Panc1 (cell line): ENCODE measurements at regions not wholly inside any gene's neighbourhood (a gene's known extent, or its start where the extent isn't known, plus 50 kb on each side); places are given as distances from the start of the nearest gene placed in this dataset.

Source experiments
- POLR2AphosphoS5 ChIP-seq: IDR thresholded peaks from 2 replicates; pipeline ENCODE4 v1.6.1; 2012; ENCODE audit warnings: mild to moderate bottlenecking, low read depth, low read length, moderate library complexity
- TF ChIP-seq, protein P1 (sequence below): fragments of 450-650 bp; IDR thresholded peaks from 2 replicates; pipeline ENCODE4 v1.5.1; 2017; ENCODE audit warnings: mild to moderate bottlenecking
- TF ChIP-seq, protein P2 (sequence below), 2 experiments: IDR thresholded peaks; 2 replicates each; pipeline ENCODE4 v1.6.1; 2011 to 2012; ENCODE audit warnings: low read depth in 2 of 2, control low read depth in 1 of 2, low read length in 1 of 2, mild to moderate bottlenecking in 1 of 2, moderate library complexity in 1 of 2; ENCODE audit not compliant: insufficient read depth in 1 of 2

DNA sequence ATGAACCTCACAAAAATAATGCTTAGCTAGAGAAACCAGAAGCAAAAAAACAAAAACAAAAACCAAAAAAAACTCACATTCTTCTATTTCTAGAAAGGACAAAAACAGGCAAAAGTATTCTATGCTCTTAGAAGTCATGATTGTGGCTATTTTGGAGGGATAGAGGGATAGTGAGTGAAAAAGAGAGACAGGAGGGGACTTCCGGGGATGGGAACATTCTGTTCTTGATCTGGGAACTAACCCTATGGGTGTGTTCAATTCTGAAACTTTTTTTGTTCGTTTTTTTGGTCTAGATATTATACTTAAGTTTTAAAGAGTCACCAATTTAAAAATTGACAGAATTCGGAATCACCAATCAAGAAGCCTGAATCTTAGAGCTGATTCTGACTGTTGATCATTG, 120.0 kb upstream of the TPM1 start:
- TF ChIP-seq, protein P1, sequence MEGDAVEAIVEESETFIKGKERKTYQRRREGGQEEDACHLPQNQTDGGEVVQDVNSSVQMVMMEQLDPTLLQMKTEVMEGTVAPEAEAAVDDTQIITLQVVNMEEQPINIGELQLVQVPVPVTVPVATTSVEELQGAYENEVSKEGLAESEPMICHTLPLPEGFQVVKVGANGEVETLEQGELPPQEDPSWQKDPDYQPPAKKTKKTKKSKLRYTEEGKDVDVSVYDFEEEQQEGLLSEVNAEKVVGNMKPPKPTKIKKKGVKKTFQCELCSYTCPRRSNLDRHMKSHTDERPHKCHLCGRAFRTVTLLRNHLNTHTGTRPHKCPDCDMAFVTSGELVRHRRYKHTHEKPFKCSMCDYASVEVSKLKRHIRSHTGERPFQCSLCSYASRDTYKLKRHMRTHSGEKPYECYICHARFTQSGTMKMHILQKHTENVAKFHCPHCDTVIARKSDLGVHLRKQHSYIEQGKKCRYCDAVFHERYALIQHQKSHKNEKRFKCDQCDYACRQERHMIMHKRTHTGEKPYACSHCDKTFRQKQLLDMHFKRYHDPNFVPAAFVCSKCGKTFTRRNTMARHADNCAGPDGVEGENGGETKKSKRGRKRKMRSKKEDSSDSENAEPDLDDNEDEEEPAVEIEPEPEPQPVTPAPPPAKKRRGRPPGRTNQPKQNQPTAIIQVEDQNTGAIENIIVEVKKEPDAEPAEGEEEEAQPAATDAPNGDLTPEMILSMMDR = no peak
- TF ChIP-seq POLR2AphosphoS5 = no peak
- TF ChIP-seq, protein P2, sequence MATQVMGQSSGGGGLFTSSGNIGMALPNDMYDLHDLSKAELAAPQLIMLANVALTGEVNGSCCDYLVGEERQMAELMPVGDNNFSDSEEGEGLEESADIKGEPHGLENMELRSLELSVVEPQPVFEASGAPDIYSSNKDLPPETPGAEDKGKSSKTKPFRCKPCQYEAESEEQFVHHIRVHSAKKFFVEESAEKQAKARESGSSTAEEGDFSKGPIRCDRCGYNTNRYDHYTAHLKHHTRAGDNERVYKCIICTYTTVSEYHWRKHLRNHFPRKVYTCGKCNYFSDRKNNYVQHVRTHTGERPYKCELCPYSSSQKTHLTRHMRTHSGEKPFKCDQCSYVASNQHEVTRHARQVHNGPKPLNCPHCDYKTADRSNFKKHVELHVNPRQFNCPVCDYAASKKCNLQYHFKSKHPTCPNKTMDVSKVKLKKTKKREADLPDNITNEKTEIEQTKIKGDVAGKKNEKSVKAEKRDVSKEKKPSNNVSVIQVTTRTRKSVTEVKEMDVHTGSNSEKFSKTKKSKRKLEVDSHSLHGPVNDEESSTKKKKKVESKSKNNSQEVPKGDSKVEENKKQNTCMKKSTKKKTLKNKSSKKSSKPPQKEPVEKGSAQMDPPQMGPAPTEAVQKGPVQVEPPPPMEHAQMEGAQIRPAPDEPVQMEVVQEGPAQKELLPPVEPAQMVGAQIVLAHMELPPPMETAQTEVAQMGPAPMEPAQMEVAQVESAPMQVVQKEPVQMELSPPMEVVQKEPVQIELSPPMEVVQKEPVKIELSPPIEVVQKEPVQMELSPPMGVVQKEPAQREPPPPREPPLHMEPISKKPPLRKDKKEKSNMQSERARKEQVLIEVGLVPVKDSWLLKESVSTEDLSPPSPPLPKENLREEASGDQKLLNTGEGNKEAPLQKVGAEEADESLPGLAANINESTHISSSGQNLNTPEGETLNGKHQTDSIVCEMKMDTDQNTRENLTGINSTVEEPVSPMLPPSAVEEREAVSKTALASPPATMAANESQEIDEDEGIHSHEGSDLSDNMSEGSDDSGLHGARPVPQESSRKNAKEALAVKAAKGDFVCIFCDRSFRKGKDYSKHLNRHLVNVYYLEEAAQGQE (IDR thresholded peaks at IDR 0.05; ENCODE audit: insufficient read depth in 1 of 2, low read depth in 2 of 2, low read length in 1 of 2) = no peak
